ENCODE measurements at regions not wholly inside any gene's neighbourhood (a gene's known extent, or its start where the extent isn't known, plus 50 kb on each side); places are given as distances from the start of the nearest gene placed in this dataset.

- CTCF ChIA-PET (ENCODE audit: partially characterized antibody), result interaction anchor here (1.2 kb wide), 1 partner anchor 9 kb away, joined by 3 read pairs; no protein-coding TSS in a partner anchor
- H3K4ac ChIP-seq (replicated peaks; ENCODE audit: insufficient read length, low read depth, low read length), result no peak overlapping the region
- no peak overlapping the region for H3K18ac ChIP-seq (ENCODE audit: extremely low read depth, low read length)
- no peak overlapping the region for H2AFZ ChIP-seq (ENCODE audit: low read length)
- no peaks in the 10 kb centered on the region for H3K27me3 ChIP-seq (replicated peaks in 1 of 4; ENCODE audit: control insufficient read depth in 3 of 4, extremely low read depth in 1 of 4, insufficient read depth in 3 of 4, low read length in 3 of 4)
- no peak overlapping the region for H2BK12ac ChIP-seq (ENCODE audit: low read depth, low read length)
- no peak overlapping the region for H2AK5ac ChIP-seq (ENCODE audit: low read depth, low read length)
- no peaks in the 10 kb centered on the region for H3K23me2 ChIP-seq (ENCODE audit: low read depth, low read length)
- H3K79me1 ChIP-seq (ENCODE audit: low read depth, low read length), result no peaks in the 10 kb centered on the region
- H2BK5ac ChIP-seq (ENCODE audit: low read depth, low read length), result no peak overlapping the region
- H3K9me3 ChIP-seq (ENCODE audit: insufficient read depth in 2 of 2, low read depth in 1 of 2, low read length in 1 of 2), result peaks cover 0 to 7% of the 10 kb centered on the region in 2 experiments; a peak in 2 of 4 replicates
- no peaks in the 10 kb centered on the region for H3K36me3 ChIP-seq (ENCODE audit: control insufficient read depth in 2 of 4, insufficient read depth in 4 of 4, low read length in 3 of 4)
- no peaks in the 10 kb centered on the region for H3K4me1 ChIP-seq (replicated peaks in 1 of 4; ENCODE audit: control insufficient read depth in 3 of 4, insufficient read depth in 4 of 4, low read length in 3 of 4)
- no peak overlapping the region for H3K27ac ChIP-seq (ENCODE audit: low read depth, low read length)
- H2BK15ac ChIP-seq (ENCODE audit: low read length), result no peak overlapping the region
- no peak overlapping the region for H3K9ac ChIP-seq (replicated peaks in 1 of 4; ENCODE audit: extremely low read depth in 1 of 4, low read depth in 3 of 4, low read length in 3 of 4)
- DNase-seq (ENCODE audit: low read depth in 1 of 2, low spot score in 2 of 2), result no peak
- no peaks in the 10 kb centered on the region for H4K20me1 ChIP-seq (replicated peaks in 1 of 2; ENCODE audit: control insufficient read depth in 1 of 2, insufficient read depth in 2 of 2, low read length in 2 of 2)
- H3K4me3 ChIP-seq (ENCODE audit: extremely low read depth in 1 of 4, insufficient read depth in 2 of 4, low read depth in 3 of 4, low read length in 4 of 4), result no peak overlapping the region; a peak in 1 of 8 replicates
- no peaks in the 10 kb centered on the region for H3K79me2 ChIP-seq (ENCODE audit: control insufficient read depth in 1 of 2, insufficient read depth in 2 of 2, low read length in 2 of 2)
- WGBS, 2 experiments (ENCODE audit: extremely low coverage in 1 of 2, insufficient coverage in 1 of 2, insufficient read length in 1 of 2, insufficient replicate concordance in 2 of 2, low coverage in 1 of 2, low lambda C conversion rate in 2 of 2, missing lambda C conversion rate in 1 of 2), result 94% methylated on average over 1 of the region's 1 CpG; no CpG with 5 or more reads in 1 of the 2 experiments
- H4K91ac ChIP-seq (replicated peaks; ENCODE audit: insufficient read length, low read length), result no peak overlapping the region
- no peak overlapping the region for H3K23ac ChIP-seq (ENCODE audit: insufficient read length)
- H4K5ac ChIP-seq (ENCODE audit: insufficient read length, low read depth, low read length), result no peak overlapping the region
- H3K14ac ChIP-seq (ENCODE audit: insufficient read length), result no peak overlapping the region
- H4K8ac ChIP-seq (ENCODE audit: extremely low read depth, insufficient read depth, low read length), result no peak overlapping the region
- POLR2A ChIA-PET (ENCODE audit: partially characterized antibody), result no interaction called here
- no peak for TF ChIP-seq KDM5A (IDR thresholded peaks at IDR 0.05; ENCODE audit: low read length)
- no peak overlapping the region for H3K4me2 ChIP-seq (ENCODE audit: insufficient read depth in 1 of 2, low read depth in 2 of 2, low read length in 2 of 2)
- no peak overlapping the region for H2BK20ac ChIP-seq (ENCODE audit: low read length)
- H2BK120ac ChIP-seq (replicated peaks; ENCODE audit: low read depth, low read length), result no peak overlapping the region
- FAIRE-seq, result no peak
- no peak overlapping the region for H3K56ac ChIP-seq (replicated peaks; ENCODE audit: insufficient read length, low read depth, low read length)
These were observed 557.0 kb upstream of the IGFBP3 start for GRCh38 chr7:46478046-46478445.

All from H1 (cell line).